Psoas muscle (tissue), 7 donors: ENCODE measurements at regions not wholly inside any gene's neighbourhood (a gene's known extent, or its start where the extent isn't known, plus 50 kb on each side); places are given as distances from the start of the nearest gene placed in this dataset.

Experiments used
- ATAC-seq, 4 donors: fragments of 200-7000 bp; cut with Tn5 transposase; one replicate each; pipeline ENCODE4 v1.9.1; 2020; ENCODE audit warnings: moderate library complexity in 3 of 4, mild to moderate bottlenecking in 2 of 4
- DNase-seq, 2 donors: peaks; one replicate each; pipeline ENCODE4 v3.0.0-alpha.2; 2020
- H3K27ac ChIP-seq: fragments of 200-600 bp; one replicate; pipeline ENCODE4 v1.8.0; 2022
- H3K27me3 ChIP-seq, 3 donors: fragments of 200-600 bp in 1 of 3; one replicate each; pipeline versions ENCODE4 v1.6.1 to v1.8.0; 2013 to 2022; ENCODE audit warnings: low read length in 2 of 3, mild to moderate bottlenecking in 2 of 3, moderate library complexity in 1 of 3; ENCODE audit not compliant: insufficient read depth in 3 of 3
- H3K36me3 ChIP-seq, 2 donors: fragments of 200-600 bp in 1 of 2; one replicate each; pipeline versions ENCODE4 v1.6.1 to v1.8.0; 2013 to 2022; ENCODE audit warnings: low read depth in 1 of 2, mild to moderate bottlenecking in 1 of 2, moderate library complexity in 1 of 2; ENCODE audit not compliant: insufficient read depth in 1 of 2
- H3K4me1 ChIP-seq: fragments of 200-600 bp; one replicate; pipeline ENCODE4 v1.8.0; 2022
- H3K4me3 ChIP-seq: fragments of 200-600 bp; one replicate; pipeline ENCODE4 v1.8.0; 2022; ENCODE audit warnings: mild to moderate bottlenecking
- H3K9me3 ChIP-seq: fragments of 200-600 bp; one replicate; pipeline ENCODE4 v1.8.0; 2022
- WGBS, 3 donors: extraction: QIAGEN DNeasy Blood & Tissue Kit; methylation state at CpG; one replicate each; pipeline versions ENCODE4 v1.1.6 to v1.1.7; 2013; 5-methylcytosine and 5-hydroxymethylcytosine counted together
- intact Hi-C, 2 donors: fragments of 100-400 bp; cut with DNase I; formaldehyde crosslinking; loops; one replicate each; pipeline versions ENCODE4 v1.11.0 to v1.14.2; 2022
- TF ChIP-seq, protein P1 (sequence below): fragments of 200-600 bp; IDR thresholded peaks from one replicate; pipeline ENCODE4 v1.8.0; 2022; ENCODE audit warnings: antibody characterized with exemption
- donor health status: healthy with polysubstance abuse.
- donor health status: DM: no; HTN: no; CAD: no; lungs with moderate emphysema.
- donor health status: Bipolar disorder and iron deficiency.
- donor health status: healthy.
- donor health status: DM: yes; HTN: yes; CAD: no.
- donor health status: DM: no; HTN: no; CAD: no.
- donor health status: DM: yes; HTN: yes; CAD: no.

DNA sequence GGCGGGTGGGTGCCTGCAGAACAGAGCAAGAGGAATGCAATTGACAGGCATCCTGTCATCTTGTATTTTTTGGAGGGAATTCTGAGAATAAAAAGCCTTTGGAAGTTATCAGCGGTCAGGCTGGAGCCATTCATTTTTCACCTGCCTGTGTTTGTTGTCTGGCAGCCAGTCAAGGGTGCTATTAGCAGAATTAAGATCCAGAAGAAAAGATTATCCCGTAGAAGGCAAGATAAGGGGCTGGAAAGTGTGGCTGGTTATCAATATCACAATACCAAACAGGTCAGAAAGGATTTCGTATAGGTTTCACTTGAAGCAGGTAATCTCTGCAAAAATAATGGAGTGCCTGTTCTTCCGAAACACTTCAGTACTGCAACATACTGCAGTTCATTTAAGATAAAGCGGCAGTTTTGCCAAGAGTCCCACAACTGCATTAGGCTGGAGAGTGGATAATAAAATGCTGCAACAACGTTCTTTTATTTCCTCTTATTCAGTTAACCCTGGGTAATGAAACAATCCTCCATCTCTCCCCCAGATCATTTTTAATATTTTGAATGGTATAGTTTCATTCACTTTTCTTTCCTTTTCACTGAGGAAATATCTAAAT, 171.2 kb upstream of the CDKN3 start:
- no peak overlapping the region for H3K27ac ChIP-seq
- ATAC-seq, result no peak
- 59 to 64% (median 63%) methylated on average over 7 of the region's 7 CpGs for WGBS, 3 donors
- no peak for DNase-seq
- peaks cover 0 to 6% (median 0%) of the 10 kb centered on the region in 3 donors for H3K27me3 ChIP-seq
- no peaks in the 10 kb centered on the region for H3K9me3 ChIP-seq
- intact Hi-C loops, result no loop called here
- H3K4me1 ChIP-seq, result no peaks in the 10 kb centered on the region
- H3K4me3 ChIP-seq, result no peak overlapping the region
- TF ChIP-seq, protein P1, sequence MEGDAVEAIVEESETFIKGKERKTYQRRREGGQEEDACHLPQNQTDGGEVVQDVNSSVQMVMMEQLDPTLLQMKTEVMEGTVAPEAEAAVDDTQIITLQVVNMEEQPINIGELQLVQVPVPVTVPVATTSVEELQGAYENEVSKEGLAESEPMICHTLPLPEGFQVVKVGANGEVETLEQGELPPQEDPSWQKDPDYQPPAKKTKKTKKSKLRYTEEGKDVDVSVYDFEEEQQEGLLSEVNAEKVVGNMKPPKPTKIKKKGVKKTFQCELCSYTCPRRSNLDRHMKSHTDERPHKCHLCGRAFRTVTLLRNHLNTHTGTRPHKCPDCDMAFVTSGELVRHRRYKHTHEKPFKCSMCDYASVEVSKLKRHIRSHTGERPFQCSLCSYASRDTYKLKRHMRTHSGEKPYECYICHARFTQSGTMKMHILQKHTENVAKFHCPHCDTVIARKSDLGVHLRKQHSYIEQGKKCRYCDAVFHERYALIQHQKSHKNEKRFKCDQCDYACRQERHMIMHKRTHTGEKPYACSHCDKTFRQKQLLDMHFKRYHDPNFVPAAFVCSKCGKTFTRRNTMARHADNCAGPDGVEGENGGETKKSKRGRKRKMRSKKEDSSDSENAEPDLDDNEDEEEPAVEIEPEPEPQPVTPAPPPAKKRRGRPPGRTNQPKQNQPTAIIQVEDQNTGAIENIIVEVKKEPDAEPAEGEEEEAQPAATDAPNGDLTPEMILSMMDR, result no peak
- H3K36me3 ChIP-seq, result no peaks in the 10 kb centered on the region

DNA sequence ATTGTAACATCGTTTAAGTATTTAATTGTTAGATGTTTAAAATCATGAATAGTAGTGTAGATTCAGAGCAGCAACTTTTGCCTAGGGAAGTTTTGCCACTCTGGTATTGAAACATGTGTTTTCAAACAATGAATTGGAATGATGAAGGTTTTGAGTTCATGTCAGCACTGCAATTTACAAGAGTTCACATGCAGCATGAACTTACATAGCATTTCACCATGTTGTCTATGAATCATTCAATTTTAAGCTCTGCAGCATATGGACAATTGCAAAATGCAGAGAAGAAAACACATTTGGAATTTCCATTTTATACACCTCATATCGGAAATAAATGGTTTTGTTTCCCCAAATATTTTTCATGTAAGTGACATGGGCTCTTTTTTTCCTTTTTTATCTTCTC, 170.7 kb upstream of the CDKN3 start:
- 82 to 88% (median 84%) methylated on average over 2 of the region's 2 CpGs for WGBS, 3 donors
- ATAC-seq (no peak), DNase-seq (no peak)
- TF ChIP-seq, protein P1, result no peak
- intact Hi-C loops, result no loop called here
- H3K9me3 ChIP-seq, result no peaks in the 10 kb centered on the region
- H3K27me3 ChIP-seq, result peaks cover 0 to 6% (median 0%) of the 10 kb centered on the region in 3 donors
- no peak overlapping the region for H3K27ac ChIP-seq
- no peaks in the 10 kb centered on the region for H3K4me1 ChIP-seq
- no peak overlapping the region for H3K4me3 ChIP-seq
- H3K36me3 ChIP-seq, result no peaks in the 10 kb centered on the region

DNA sequence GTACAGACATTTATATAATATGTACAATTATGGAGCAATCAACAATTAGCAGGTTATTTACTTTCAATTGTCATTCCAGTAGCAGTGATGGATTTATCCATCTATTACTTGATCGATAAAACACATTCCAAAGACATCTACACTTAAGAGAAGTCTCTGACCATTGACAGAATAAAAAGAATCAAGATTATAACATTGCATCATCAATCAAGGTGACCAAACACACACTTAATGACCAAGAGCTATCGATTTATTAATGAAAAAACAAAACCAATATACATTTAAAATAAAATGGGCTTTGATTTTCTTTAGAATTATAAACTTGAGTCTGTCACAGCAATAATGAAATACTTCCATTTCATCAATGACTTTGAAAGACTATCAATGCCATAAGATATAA, 170.2 kb upstream of the CDKN3 start:
- no peaks in the 10 kb centered on the region for H3K4me1 ChIP-seq
- no peak overlapping the region for H3K4me3 ChIP-seq
- ATAC-seq (no peak), DNase-seq (no peak)
- no peak overlapping the region for H3K27ac ChIP-seq
- H3K36me3 ChIP-seq, result no peaks in the 10 kb centered on the region
- TF ChIP-seq, protein P1, result no peak
- intact Hi-C loops, result no loop called here
- peaks cover 0 to 3% (median 0%) of the 10 kb centered on the region in 3 donors for H3K27me3 ChIP-seq
- WGBS, 3 donors, result 92 to 96% (median 94%) methylated on average over 2 of the region's 2 CpGs
- no peaks in the 10 kb centered on the region for H3K9me3 ChIP-seq

DNA sequence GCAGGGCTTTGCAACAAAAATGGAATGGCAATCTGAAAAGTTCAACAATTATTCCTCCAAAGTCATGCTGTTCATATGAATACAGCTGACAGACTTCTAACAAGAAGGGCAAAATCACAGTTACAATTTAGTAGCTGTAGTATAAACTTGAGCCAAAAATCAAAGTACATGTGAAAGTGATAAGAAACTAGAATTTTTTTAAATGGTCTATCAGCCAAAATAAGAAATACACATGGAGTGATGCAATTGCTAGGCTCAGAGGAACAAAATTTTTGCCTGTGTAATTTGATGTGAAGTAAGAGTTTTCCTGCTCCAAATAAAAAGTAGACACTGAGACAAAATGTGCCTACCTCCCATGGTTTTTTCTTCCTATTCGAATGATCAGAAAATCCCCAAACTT, 167.7 kb upstream of the CDKN3 start:
- Histone ChIP-seq H3K27me3 (no peaks in the 10 kb centered on the region), H3K9me3 (no peaks in the 10 kb centered on the region), H3K27ac (no peak overlapping the region), H3K36me3 (no peaks in the 10 kb centered on the region), H3K4me3 (no peak overlapping the region), H3K4me1 (no peaks in the 10 kb centered on the region)
- ATAC-seq (no peak), DNase-seq (no peak)
- 45 to 53% (median 53%) methylated on average over 1 of the region's 1 CpG for WGBS, 3 donors
- TF ChIP-seq, protein P1, result no peak
- intact Hi-C loops, result no loop called here

DNA sequence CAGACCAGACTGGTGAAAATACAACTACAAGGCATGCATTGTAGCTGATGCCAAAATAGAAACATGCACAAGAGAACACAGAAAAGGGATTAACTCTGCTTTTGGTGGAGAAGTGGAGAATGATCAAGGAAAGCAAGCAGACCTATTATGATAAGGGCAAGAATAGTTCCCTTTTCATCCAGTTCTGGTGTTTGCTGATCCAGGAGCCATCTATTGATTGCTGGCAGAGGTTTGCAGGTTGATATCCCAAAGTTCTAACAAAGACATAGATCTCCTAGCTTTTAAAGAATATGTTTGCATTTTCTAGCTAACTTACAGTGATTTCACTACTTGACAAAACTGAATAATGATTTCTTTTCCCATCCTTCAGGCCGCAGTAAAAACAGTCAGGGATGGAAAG, 166.2 kb upstream of the CDKN3 start:
- Histone ChIP-seq H3K27me3 (no peaks in the 10 kb centered on the region), H3K9me3 (no peaks in the 10 kb centered on the region), H3K4me1 (no peaks in the 10 kb centered on the region), H3K4me3 (no peak overlapping the region), H3K27ac (no peak overlapping the region), H3K36me3 (no peaks in the 10 kb centered on the region)
- TF ChIP-seq, protein P1, result no peak
- no peak for DNase-seq
- intact Hi-C loops, result no loop called here
- no peak for ATAC-seq
- 86 to 89% (median 89%) methylated on average over 1 of the region's 1 CpG for WGBS, 3 donors
